Progenitor cell of endocrine pancreas (in vitro differentiated cells): ENCODE measurements at regions not wholly inside any gene's neighbourhood (a gene's known extent, or its start where the extent isn't known, plus 50 kb on each side); places are given as distances from the start of the nearest gene placed in this dataset.

ENCODE experiments used
- DNase-seq: peaks from one replicate; pipeline ENCODE4 v3.0.0; 2021; ENCODE audit warnings: low spot score; ENCODE audit not compliant: unreplicated experiment
- H3K27ac Mint-ChIP-seq: 2 replicates; pipeline ENCODE4 v1.8.0; 2021; ENCODE audit warnings: mild to moderate bottlenecking, moderate library complexity, mixed read lengths
- H3K27me3 Mint-ChIP-seq: 2 replicates; pipeline ENCODE4 v1.8.0; 2021; ENCODE audit warnings: mixed read lengths
- H3K36me3 Mint-ChIP-seq: 2 replicates; pipeline ENCODE4 v1.8.0; 2022; ENCODE audit warnings: mixed read lengths; ENCODE audit not compliant: insufficient read depth
- H3K4me1 Mint-ChIP-seq: 2 replicates; pipeline ENCODE4 v1.8.0; 2021; ENCODE audit warnings: low read depth, mixed read lengths
- H3K4me3 Mint-ChIP-seq: 2 replicates; pipeline ENCODE4 v1.8.0; 2021; ENCODE audit warnings: low read depth, mild to moderate bottlenecking, moderate library complexity, mixed read lengths
- H3K9me3 Mint-ChIP-seq: 2 replicates; pipeline ENCODE4 v1.8.0; 2021; ENCODE audit warnings: low read depth, mixed read lengths
- CTCF ChIP-seq: fragments of 200-600 bp; sonication (generic); IDR thresholded peaks from one replicate; pipeline ENCODE4 v1.5.0; 2021; ENCODE audit warnings: antibody characterized with exemption, mild to moderate bottlenecking; ENCODE audit not compliant: unreplicated experiment

- Mint-ChIP-seq H3K4me1 (no peaks in the 10 kb centered on the region), H3K9me3 (peaks cover 7% of the 10 kb centered on the region), H3K36me3 (no peaks in the 10 kb centered on the region), H3K27ac (no peak overlapping the region), H3K4me3 (no peak overlapping the region), H3K27me3 (peaks cover 8% of the 10 kb centered on the region)
- DNase-seq, result no peak
- no peak for TF ChIP-seq CTCF
These were observed 237.8 kb upstream of the PEX5L start for GRCh38 chr3:180274536-180274935.

GRCh38 chr3:180275176-180275575 lies 238.4 kb upstream of the PEX5L start:
- no peaks in the 10 kb centered on the region for H3K36me3 Mint-ChIP-seq

GRCh38 chr3:180277041-180277440 lies 240.3 kb upstream of the PEX5L start:
- H3K4me3 Mint-ChIP-seq, result no peak overlapping the region
- no peak for DNase-seq
- no peak for TF ChIP-seq CTCF
- peaks cover 8% of the 10 kb centered on the region for H3K27me3 Mint-ChIP-seq
- H3K9me3 Mint-ChIP-seq, result no peaks in the 10 kb centered on the region
- no peaks in the 10 kb centered on the region for H3K36me3 Mint-ChIP-seq
- no peaks in the 10 kb centered on the region for H3K4me1 Mint-ChIP-seq
- no peak overlapping the region for H3K27ac Mint-ChIP-seq

More at GRCh38 chr3:180275176-180275575, 238.4 kb upstream of the PEX5L start:
- DNase-seq, result no peak
- peaks cover 8% of the 10 kb centered on the region for H3K27me3 Mint-ChIP-seq
- H3K4me1 Mint-ChIP-seq, result no peaks in the 10 kb centered on the region
- TF ChIP-seq CTCF, result no peak
- H3K4me3 Mint-ChIP-seq, result no peak overlapping the region
- H3K9me3 Mint-ChIP-seq, result peaks cover 3% of the 10 kb centered on the region
- H3K27ac Mint-ChIP-seq, result no peak overlapping the region

- DNase-seq, result no peak
- Mint-ChIP-seq H3K27me3 (peaks cover 13% of the 10 kb centered on the region), H3K4me3 (no peak overlapping the region), H3K36me3 (no peaks in the 10 kb centered on the region), H3K4me1 (peaks cover 2% of the 10 kb centered on the region), H3K27ac (no peak overlapping the region), H3K9me3 (no peaks in the 10 kb centered on the region)
- TF ChIP-seq CTCF, result no peak
These were observed 241.9 kb upstream of the PEX5L start for GRCh38 chr3:180278583-180279188.

- Mint-ChIP-seq H3K27ac (no peak overlapping the region), H3K4me3 (no peak overlapping the region), H3K27me3 (peaks cover 24% of the 10 kb centered on the region), H3K4me1 (peaks cover 2% of the 10 kb centered on the region), H3K9me3 (no peaks in the 10 kb centered on the region), H3K36me3 (no peaks in the 10 kb centered on the region)
- DNase-seq, result no peak
- no peak for TF ChIP-seq CTCF
These were observed 243.8 kb upstream of the PEX5L start for GRCh38 chr3:180280555-180280954.
